ENCODE measurements at regions not wholly inside any gene's neighbourhood (a gene's known extent, or its start where the extent isn't known, plus 50 kb on each side); places are given as distances from the start of the nearest gene placed in this dataset.

DNA sequence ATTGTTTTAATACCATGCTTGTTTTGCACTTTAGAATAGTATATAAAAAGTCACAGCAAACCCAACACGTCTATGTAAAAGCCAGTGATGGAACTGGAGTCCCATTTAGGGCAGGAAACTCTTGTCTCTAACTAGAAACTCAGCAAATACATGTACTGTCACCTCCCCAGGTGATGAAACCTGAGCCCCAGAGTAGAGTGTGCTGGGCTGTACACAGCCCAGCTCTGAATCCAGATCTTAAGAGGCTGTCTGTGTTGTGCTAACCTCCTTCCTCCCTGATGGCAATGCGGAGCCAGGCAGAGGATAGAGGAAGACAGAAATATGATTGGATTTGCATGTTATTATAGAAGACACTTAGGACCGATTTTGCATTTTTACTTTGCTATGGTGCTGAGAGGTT is 317.5 kb upstream of the TRIB2 start:
- Histone ChIP-seq H3K4me3 (replicated peaks in 1 of 3; ENCODE audit: insufficient read depth in 1 of 3, low read depth in 1 of 3, low read length in 3 of 3) (no peak overlapping the region), H3K9me1 (replicated peaks; ENCODE audit: control insufficient read depth, extremely low read depth, insufficient read depth, low read length) (no peaks in the 10 kb centered on the region), H3K4me1 (ENCODE audit: control insufficient read depth, extremely low read depth, insufficient read depth, low read length) (no peaks in the 10 kb centered on the region), H2AFZ (ENCODE audit: low read depth, low read length) (no peak overlapping the region), H3K4me2 (ENCODE audit: insufficient read depth, low read length) (no peak overlapping the region), H3K27ac (ENCODE audit: insufficient read depth, low read depth, low read length) (no peak overlapping the region), H3K27me3 (ENCODE audit: control insufficient read depth in 2 of 2, insufficient read depth in 2 of 2, low read length in 2 of 2) (no peaks in the 10 kb centered on the region), H4K20me1 (replicated peaks; ENCODE audit: control insufficient read depth, extremely low read depth, insufficient read depth, low read length) (no peaks in the 10 kb centered on the region), H3K9ac (replicated peaks; ENCODE audit: extremely low read depth, insufficient read depth, low read length) (no peak overlapping the region), H3K79me2 (ENCODE audit: control insufficient read depth, insufficient read depth, low read length) (no peaks in the 10 kb centered on the region), H3K9me3 (replicated peaks; ENCODE audit: control insufficient read depth, insufficient read depth, low read length) (no peaks in the 10 kb centered on the region), H3K36me3 (ENCODE audit: control insufficient read depth in 2 of 2, extremely low read depth in 1 of 2, insufficient read depth in 2 of 2, low read length in 2 of 2) (no peaks in the 10 kb centered on the region)
- ChIA-PET CTCF (no interaction called here), POLR2A (no interaction called here)
- FAIRE-seq (no peak), DNase-seq (ENCODE audit: low read depth, low spot score) (no peak)
- no peak for TF ChIP-seq JUN (IDR thresholded peaks at IDR 0.05; ENCODE audit: borderline replicate concordance, insufficient read depth, insufficient read length, low read depth)
- TF ChIP-seq, protein P1, sequence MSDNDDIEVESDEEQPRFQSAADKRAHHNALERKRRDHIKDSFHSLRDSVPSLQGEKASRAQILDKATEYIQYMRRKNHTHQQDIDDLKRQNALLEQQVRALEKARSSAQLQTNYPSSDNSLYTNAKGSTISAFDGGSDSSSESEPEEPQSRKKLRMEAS (IDR thresholded peaks at IDR 0.05; ENCODE audit: insufficient read depth, insufficient read length), result no peak
- TF ChIP-seq, protein P2, sequence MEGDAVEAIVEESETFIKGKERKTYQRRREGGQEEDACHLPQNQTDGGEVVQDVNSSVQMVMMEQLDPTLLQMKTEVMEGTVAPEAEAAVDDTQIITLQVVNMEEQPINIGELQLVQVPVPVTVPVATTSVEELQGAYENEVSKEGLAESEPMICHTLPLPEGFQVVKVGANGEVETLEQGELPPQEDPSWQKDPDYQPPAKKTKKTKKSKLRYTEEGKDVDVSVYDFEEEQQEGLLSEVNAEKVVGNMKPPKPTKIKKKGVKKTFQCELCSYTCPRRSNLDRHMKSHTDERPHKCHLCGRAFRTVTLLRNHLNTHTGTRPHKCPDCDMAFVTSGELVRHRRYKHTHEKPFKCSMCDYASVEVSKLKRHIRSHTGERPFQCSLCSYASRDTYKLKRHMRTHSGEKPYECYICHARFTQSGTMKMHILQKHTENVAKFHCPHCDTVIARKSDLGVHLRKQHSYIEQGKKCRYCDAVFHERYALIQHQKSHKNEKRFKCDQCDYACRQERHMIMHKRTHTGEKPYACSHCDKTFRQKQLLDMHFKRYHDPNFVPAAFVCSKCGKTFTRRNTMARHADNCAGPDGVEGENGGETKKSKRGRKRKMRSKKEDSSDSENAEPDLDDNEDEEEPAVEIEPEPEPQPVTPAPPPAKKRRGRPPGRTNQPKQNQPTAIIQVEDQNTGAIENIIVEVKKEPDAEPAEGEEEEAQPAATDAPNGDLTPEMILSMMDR (IDR thresholded peaks at IDR 0.05; ENCODE audit: extremely low read depth in 1 of 2, insufficient read depth in 1 of 2, low read depth in 1 of 2, low read length in 2 of 2), result no peak
- no peak for TF ChIP-seq EZH2 (IDR thresholded peaks at IDR 0.05; ENCODE audit: borderline replicate concordance, low read depth, low read length, severe bottlenecking)
- TF ChIP-seq POLR2AphosphoS5 (IDR thresholded peaks at IDR 0.05; ENCODE audit: insufficient read depth, low read depth, low read length), result no peak
- TF ChIP-seq GATA2 (IDR thresholded peaks at IDR 0.05; ENCODE audit: insufficient read depth, insufficient read length, low read depth, low read length), result no peak
- no peak for TF ChIP-seq POLR2A (IDR thresholded peaks at IDR 0.05; ENCODE audit: low read depth, low read length)
- TF ChIP-seq FOS (IDR thresholded peaks at IDR 0.05; ENCODE audit: borderline replicate concordance, insufficient read depth, low read length), result no peak
- TF ChIP-seq MYC (IDR thresholded peaks at IDR 0.05; ENCODE audit: low read depth, low read length), result no peak
- dilution Hi-C loops (cut with MboI; ENCODE audit: extremely low pct_ligation_motif_present, low sequenced_read_pairs) (no loop called here), intact Hi-C loops (cut with micrococcal nuclease) (no loop called here)
- BruUV-seq (replicated peaks), result no TSS peak

All from endothelial cell of umbilical vein (primary cell).